CD4-positive, alpha-beta T cell (primary cell): ENCODE measurements at regions not wholly inside any gene's neighbourhood (a gene's known extent, or its start where the extent isn't known, plus 50 kb on each side); places are given as distances from the start of the nearest gene placed in this dataset.
A peak's percentile ranks its signal among the peaks of the same experiment; 100 is the strongest.

Experiments
- ATAC-seq: fragments of 200-7000 bp; cut with Tn5 transposase; one replicate; pipeline ENCODE4 v1.10.0; 2022; ENCODE audit warnings: mild to moderate bottlenecking; ENCODE audit not compliant: poor library complexity
- CTCF ChIA-PET: fragments of 350-600 bp; sonication (Branson Sonifier 250); formaldehyde crosslinking; loops from one replicate; lab custom pipeline; 2021; ENCODE audit warnings: antibody characterized with exemption, inconsistent platforms; lab: Charles Lee
- POLR2A ChIA-PET: fragments of 350-600 bp; sonication (Branson Sonifier 250); formaldehyde crosslinking; loops from one replicate; lab custom pipeline; 2021; ENCODE audit warnings: antibody characterized with exemption, inconsistent platforms; lab: Charles Lee
- DNase-seq, 14 experiments: peaks; one replicate each; pipeline ENCODE4 v3.0.0-alpha.2; 2013 to 2020; ENCODE audit warnings: mixed read lengths in 2 of 14
- H3K27ac ChIP-seq, 2 donors: one replicate each; pipeline versions ENCODE4 v1.5.1 to v1.7.0; 2013; ENCODE audit warnings: low read length in 2 of 2, low read depth in 1 of 2, mild to moderate bottlenecking in 1 of 2
- H3K27me3 ChIP-seq, 2 experiments: 1 replicate in 1 of 2; 2 replicates in 1 of 2; pipeline versions ENCODE4 v1.6.1 to v1.7.0; 2013; ENCODE audit warnings: low read length in 2 of 2, control low read depth in 1 of 2, mild to moderate bottlenecking in 1 of 2, moderate library complexity in 1 of 2; ENCODE audit not compliant: insufficient read depth in 2 of 2, control insufficient read depth in 1 of 2
- H3K36me3 ChIP-seq: one replicate; pipeline ENCODE4 v1.6.1; 2013; ENCODE audit warnings: low read length, control low read depth; ENCODE audit not compliant: insufficient read depth
- H3K4me1 ChIP-seq: one replicate; pipeline ENCODE4 v1.6.1; 2013; ENCODE audit warnings: low read length, control low read depth; ENCODE audit not compliant: insufficient read depth
- H3K4me3 ChIP-seq: one replicate; pipeline ENCODE4 v1.5.1; 2013; ENCODE audit warnings: mild to moderate bottlenecking, low read length, moderate library complexity
- H3K9me3 ChIP-seq, 2 experiments: 1 replicate in 1 of 2; 2 replicates in 1 of 2; pipeline versions ENCODE4 v1.6.1 to v1.7.0; 2013; ENCODE audit warnings: low read length in 2 of 2, mild to moderate bottlenecking in 2 of 2, control low read depth in 1 of 2, moderate library complexity in 1 of 2; ENCODE audit not compliant: control insufficient read depth in 1 of 2, insufficient read depth in 1 of 2
- H3K27ac Mint-ChIP-seq: one replicate; pipeline ENCODE4 v1.8.0; 2020; ENCODE audit warnings: mixed read lengths
- H3K27me3 Mint-ChIP-seq: one replicate; pipeline ENCODE4 v1.8.0; 2021; ENCODE audit warnings: mixed read lengths
- H3K36me3 Mint-ChIP-seq: one replicate; pipeline ENCODE4 v1.8.0; 2021; ENCODE audit warnings: low read depth, mixed read lengths
- H3K4me1 Mint-ChIP-seq: one replicate; pipeline ENCODE4 v1.8.0; 2021; ENCODE audit warnings: low read depth, mixed read lengths
- H3K4me3 Mint-ChIP-seq: one replicate; pipeline ENCODE4 v1.8.0; 2020; ENCODE audit warnings: mild to moderate bottlenecking, mixed read lengths
- H3K9me3 Mint-ChIP-seq: one replicate; pipeline ENCODE4 v1.8.0; 2020; ENCODE audit warnings: mixed read lengths
- CTCF ChIP-seq: fragments of 200-600 bp; IDR thresholded peaks from one replicate; pipeline ENCODE4 v1.8.0; 2022; ENCODE audit warnings: antibody characterized with exemption, mild to moderate bottlenecking
- intact Hi-C, 2 experiments: fragments of 100-400 bp; cut with DNase I in 1 of 2; cut with micrococcal nuclease in 1 of 2; formaldehyde crosslinking; loops; one replicate each; pipeline versions ENCODE4 v1.15.1 to v1.9.0; 2023 to 2025; cut with DNase I, micrococcal nuclease

DNA sequence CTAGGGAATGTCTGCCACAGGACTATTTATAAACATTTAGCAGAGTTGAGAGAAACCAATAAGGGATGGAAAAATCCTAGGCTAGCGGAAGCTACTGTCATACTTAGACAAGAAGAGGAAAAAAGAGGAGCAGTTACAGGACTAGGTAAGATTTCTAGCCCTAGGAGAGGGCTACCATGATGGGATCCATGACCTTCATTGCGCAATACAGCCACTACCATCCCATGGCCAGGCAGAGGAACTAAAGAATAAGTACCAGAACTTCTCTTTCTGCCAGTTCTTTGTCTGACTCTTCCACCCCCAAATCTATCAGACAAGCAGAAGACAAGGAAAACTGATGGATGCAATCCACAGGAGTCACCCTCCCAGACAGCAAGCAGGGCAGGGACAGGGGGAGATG lies 417.0 kb upstream of the CHST9 start:
- Mint-ChIP-seq H3K27ac (no peak overlapping the region), H3K9me3 (no peaks in the 10 kb centered on the region)
- intact Hi-C loops, result no loop called here

GRCh38 chr18:27600245-27600644 lies 415.1 kb upstream of the CHST9 start:
- Histone ChIP-seq H3K4me3 (no peak overlapping the region), H3K4me1 (no peaks in the 10 kb centered on the region), H3K9me3 (no peaks in the 10 kb centered on the region), H3K27ac (no peak overlapping the region), H3K27me3 (no peaks in the 10 kb centered on the region), H3K36me3 (no peaks in the 10 kb centered on the region)
- POLR2A ChIA-PET, result no interaction called here
- Mint-ChIP-seq H3K27ac (no peak overlapping the region), H3K4me3 (no peak overlapping the region), H3K36me3 (no peaks in the 10 kb centered on the region), H3K4me1 (no peaks in the 10 kb centered on the region), H3K27me3 (no peaks in the 10 kb centered on the region), H3K9me3 (peaks cover 2% of the 10 kb centered on the region)
- intact Hi-C loops, result no loop called here
- CTCF ChIA-PET, result no interaction called here
- ATAC-seq, result no peak
- TF ChIP-seq CTCF, result no peak
- no peak for DNase-seq

More for the DNA sequence above, 417.0 kb upstream of the CHST9 start:
- no peak overlapping the region for H3K27ac ChIP-seq
- no peak for TF ChIP-seq CTCF
- ATAC-seq (no peak), DNase-seq (no peak)
- Mint-ChIP-seq H3K36me3 (no peaks in the 10 kb centered on the region), H3K27me3 (no peaks in the 10 kb centered on the region), H3K4me1 (no peaks in the 10 kb centered on the region), H3K4me3 (no peak overlapping the region)
- H3K4me1 ChIP-seq, result no peaks in the 10 kb centered on the region
- H3K4me3 ChIP-seq, result no peak overlapping the region
- peaks cover 0 to 3% of the 10 kb centered on the region in 2 experiments for H3K9me3 ChIP-seq
- POLR2A ChIA-PET, result no interaction called here
- H3K36me3 ChIP-seq, result no peaks in the 10 kb centered on the region
- no peaks in the 10 kb centered on the region for H3K27me3 ChIP-seq
- CTCF ChIA-PET, result no interaction called here

GRCh38 chr18:27599202-27599829 lies 414.2 kb upstream of the CHST9 start:
- no peaks in the 10 kb centered on the region for H3K27me3 ChIP-seq
- H3K4me1 Mint-ChIP-seq, result no peaks in the 10 kb centered on the region
- no peak overlapping the region for H3K4me3 Mint-ChIP-seq
- ChIA-PET CTCF (no interaction called here), POLR2A (no interaction called here)
- H3K36me3 Mint-ChIP-seq, result no peaks in the 10 kb centered on the region
- H3K9me3 ChIP-seq, result no peaks in the 10 kb centered on the region
- no peak overlapping the region for H3K4me3 ChIP-seq
- H3K9me3 Mint-ChIP-seq, result peaks cover 2% of the 10 kb centered on the region
- no peaks in the 10 kb centered on the region for H3K27me3 Mint-ChIP-seq
- H3K4me1 ChIP-seq, result no peaks in the 10 kb centered on the region
- no peak for TF ChIP-seq CTCF
- H3K27ac Mint-ChIP-seq, result no peak overlapping the region
- no peaks in the 10 kb centered on the region for H3K36me3 ChIP-seq
- intact Hi-C loops, result no loop called here
- DNase-seq (peak in 4 of 14 experiments; percentile 0 to 19 (median 6)), ATAC-seq (no peak)
- H3K27ac ChIP-seq, result no peak overlapping the region
